HG03520 (cell line): ENCODE measurements at regions not wholly inside any gene's neighbourhood (a gene's known extent, or its start where the extent isn't known, plus 50 kb on each side); places are given as distances from the start of the nearest gene placed in this dataset.
"Not testable (repeated sequence)": the region's sequence is repeated elsewhere in the genome, so short reads cannot be mapped to it uniquely, and the experiment has no call there.

Experiments used
- ATAC-seq: cut with Tn5 transposase; IDR thresholded peaks from one replicate; pipeline ENCODE4 v1.9.1; 2021; ENCODE audit warnings: mild to moderate bottlenecking, moderate library complexity; ENCODE audit not compliant: unreplicated experiment

DNA sequence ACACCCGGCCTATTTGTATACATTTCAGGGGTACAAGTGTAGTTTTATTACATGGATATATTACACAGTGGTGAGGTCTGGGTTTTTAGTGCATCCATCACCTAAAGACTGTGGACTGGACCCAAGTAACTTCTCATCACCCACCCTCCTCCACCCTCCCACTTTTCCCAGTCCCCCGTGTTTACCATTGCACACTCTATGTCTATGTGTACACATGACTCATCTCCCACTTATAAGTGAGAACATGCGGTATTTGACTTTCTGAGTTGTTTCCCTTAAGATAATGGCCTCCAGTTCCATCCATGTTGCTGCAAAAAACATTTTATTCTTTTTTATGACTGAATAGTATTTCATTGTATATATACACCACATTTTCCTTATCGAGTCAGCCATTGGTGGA is 98.9 kb upstream of the WAC start:
- no peak for ATAC-seq

DNA sequence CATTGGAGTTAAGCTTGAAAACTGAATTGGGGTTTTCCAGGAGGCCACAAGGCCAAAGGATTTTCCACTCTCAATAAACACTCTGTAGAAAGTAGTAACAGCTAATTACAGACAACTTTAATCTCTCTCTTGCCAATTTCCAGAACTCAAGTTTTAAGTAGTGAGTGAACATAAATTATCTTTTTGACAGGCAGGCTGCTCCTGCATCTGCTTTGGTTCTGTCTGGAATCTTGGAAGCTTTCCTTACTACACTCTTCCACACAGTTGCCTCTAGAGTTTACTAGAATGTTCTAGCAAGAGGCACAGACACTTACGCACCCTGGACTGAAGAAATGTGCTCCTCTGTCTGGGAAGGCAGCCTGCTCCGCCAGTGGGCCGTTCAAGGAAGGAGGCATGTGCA is 90.5 kb upstream of the WAC start:
- no peak for ATAC-seq

DNA sequence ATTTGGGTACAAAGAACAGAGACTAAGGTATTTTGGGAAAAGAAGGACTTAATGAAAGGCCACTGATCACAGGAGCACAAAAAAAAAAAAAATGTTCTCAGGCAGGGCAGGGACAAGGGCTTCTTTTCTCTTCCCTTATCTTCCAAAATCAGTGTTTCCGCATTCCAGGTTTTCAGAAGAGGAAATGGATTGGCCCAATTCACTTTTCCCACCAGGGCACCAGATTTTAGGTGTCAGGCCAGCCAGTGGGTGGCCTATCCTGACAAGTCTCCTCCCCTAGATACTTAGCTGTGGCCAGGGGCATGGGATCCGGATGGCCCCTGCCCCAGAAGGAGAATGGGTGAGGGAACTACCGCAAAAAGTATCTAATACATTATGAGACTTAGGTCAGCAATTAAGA is 88.9 kb upstream of the WAC start:
- no peak for ATAC-seq

DNA sequence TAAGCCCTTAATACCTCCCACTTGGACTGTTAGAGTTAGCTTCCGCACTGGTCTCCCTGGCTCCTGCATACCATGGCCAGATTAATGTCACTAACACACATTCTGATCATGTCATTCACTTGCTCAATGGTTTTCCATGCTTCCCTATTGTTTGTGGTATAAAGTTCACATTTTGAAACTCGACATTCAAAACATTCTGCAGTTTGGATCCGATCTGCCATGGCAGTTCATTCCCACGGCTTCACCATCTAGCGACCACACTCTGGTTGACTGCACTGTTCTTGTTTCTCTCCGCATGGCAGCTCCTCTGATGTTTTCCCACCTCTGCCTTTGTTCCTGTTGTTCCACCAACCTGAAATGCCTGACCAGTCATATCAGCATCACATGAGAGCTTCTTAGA is 87.4 kb upstream of the WAC start:
- no peak for ATAC-seq

DNA sequence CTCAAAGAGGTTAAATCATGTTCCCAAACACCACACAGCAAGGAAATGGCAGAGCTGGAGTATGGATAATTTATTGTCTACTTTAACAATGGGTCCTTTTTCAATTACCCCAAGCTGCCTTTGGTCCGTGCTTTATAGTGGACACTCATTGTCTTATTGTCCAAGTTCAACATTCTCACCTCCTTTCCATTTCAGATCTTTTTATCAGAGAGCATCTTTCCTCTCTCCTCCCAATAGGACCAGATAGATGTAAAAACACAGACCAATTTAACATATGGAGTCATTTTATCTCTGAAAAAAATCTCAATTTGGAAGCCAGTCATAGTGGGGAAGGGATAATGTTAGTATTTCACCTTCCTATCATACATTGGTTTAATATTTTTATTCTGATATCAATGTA is 83.5 kb upstream of the WAC start:
- no peak for ATAC-seq

DNA sequence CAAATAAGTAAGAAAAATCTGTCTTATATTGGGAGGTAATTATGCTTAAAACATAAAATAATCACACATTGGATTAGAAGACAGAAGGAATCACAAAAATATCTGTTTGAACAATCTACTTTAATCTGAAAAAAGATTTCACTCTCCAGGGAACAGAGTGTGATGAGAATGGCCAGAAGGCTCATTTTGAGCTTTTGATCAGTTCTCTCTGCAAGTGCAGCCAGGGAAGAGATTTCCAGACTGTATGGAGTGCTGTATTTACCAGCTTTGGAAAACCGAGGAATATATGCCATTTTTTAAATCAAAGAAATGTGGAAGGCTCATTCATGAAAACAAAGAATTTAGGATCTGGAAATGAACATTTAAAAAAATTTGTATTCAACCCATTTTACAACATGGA is 83.0 kb upstream of the WAC start:
- ATAC-seq, result no peak

DNA sequence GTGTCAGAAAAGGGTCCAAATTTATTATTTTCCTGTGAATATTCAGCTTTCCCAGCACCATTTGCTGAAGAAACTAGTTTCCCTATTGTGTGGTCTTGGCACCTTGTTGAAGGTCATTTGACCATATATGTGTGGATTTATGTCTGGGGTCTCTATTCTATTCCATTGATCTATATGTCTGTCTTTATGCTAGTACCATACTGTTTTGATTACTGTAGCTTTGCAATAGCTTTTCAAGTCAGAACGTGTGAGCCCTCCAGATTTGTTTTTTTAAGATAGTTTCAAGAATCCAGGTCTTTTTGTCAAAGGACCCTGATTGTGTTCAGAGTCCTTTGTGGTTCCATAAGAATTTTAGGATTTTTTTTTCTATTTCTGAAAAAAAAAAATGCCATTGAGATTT is 79.0 kb upstream of the WAC start:
- ATAC-seq, result no peak

DNA sequence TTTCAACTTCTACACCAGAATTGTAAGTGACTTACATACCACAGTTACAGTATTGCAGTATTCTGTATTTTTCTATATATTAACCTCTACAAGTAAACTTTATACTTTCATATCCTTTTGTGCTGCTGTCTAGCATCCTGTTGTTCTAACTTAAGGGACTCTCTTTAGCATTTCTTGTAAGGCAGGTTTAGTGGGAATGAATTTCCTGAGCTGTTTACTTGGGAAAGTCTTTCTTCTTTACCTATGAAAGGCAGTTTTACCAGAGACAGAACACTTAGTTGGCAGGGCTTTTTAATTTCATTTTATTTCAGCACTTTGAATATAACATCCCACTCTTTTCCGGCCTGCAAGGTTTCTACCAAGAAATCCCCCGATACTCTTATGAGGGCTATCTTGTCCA is 75.8 kb upstream of the WAC start:
- no peak for ATAC-seq

DNA sequence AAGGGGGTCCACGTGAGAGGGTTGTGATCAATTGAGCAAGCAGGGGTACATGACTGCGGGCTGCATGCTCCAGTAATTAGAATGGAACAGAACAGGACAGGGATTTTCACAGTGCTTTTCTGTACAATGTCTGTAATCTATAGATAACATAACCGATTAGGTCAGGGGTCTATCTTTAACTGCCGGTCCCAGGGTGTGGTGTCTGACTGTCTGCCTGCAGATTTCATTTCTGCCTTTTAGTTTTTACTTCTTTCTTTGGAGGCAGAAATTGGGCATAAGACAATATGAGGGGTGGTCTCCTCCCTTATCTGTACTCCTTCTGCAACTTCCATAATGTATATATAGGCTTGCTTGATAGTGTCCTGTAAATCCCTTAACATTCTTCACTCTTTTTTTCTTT is 75.0 kb upstream of the WAC start:
- ATAC-seq, result not testable (repeated sequence)

DNA sequence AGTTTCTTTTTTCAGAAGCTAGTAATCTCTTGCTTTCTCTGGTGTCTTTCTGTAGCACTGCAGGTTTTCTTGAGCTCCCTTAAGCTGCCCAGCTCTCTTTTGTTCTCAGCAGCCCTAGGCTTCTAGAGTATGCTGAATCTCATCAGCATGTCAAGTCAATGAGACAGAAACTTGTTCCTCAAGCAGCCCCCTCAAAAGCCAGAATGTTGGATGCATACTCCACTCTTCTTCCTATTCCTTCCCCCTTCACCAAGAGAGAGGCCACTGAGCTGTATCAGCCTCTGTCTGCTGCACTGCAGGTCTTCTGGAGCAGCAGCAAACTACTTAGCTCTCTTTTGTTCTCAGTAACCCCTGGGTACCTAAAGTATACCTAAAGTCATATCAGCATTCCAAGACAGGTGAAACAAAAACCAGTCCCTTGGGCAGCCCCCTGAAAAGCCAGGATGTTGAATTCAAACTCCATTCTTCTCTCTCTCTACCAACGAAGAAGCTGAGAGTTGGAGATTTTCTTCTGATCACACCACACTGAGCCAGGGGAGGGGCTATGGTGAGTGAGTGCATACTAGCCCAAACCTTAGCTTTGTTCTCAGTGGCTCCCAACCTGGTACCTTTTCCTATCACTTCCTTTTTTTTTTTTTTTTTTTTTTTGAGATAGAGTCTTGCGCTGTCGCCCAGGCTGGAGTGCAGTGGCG is 73.3 kb upstream of the WAC start:
- no peak for ATAC-seq

DNA sequence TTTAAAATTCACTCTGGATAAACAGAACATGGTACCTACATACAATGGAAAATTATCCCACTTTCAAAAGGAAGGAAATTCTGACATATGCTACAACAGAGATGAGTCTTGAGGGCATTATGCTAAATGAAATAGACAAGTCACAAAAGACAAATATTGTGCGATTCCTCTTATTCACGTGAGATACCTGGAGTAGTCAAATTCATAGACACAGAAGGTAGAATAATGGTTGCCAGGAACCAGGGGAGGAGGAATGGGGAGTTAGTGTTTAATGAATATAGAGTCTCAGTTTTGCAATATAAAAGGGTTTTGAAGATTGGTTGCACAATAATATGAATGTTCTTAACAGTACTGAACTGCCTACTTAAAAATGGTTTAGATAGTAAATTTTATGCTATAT is 69.8 kb upstream of the WAC start:
- ATAC-seq, result no peak

DNA sequence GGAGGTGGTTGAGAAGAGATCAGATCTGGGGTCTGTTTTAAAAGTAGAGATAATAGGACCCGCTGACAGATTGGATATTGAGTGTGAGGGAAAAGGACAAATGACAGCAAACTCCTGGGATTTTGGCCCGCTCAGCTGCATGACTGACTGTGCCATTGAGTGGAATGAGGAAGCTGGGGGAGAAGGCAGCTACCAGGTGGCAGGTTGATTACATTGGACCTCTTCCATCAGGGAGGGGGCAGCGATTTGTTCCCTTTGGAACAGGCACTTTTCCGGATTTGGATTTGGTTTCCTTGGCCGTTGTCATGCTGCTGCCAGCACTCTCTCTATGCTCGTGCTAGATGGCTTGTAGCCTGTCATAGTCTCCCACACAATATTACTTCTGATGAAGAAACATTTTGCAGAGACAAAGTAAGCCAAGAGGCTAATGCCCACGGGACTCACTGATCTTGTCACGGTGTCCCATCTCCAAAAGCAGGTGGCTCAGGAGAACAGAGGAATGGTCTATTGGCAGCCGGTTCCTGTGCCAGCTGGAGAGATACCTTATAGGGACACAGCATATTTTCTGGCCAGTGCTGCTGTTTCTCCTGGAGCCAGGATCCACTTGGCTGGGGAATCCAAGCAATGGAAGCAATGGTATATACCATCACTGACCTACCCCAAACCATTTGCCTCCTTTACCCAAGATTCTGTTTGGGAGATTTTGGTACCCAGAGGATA is 69.1 kb upstream of the WAC start:
- no peak for ATAC-seq

DNA sequence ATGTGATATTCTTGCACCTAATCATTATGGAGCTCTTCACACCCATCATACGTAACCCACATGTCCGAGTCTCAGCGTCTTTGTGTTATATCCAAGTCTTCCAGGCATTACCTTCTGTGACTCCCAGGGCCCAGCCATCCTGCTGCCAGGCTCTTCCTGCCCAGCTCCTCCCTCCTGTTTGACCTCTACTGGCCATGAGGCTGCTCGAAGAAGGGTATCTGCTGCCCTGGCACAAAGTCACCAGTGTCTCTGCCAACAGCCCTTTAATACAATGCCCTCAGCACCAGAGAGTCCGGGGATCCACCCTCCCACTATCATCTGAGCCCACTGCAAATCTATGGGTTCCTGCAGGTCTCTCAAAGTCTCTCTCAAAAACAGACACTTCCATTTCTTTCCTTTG is 65.3 kb upstream of the WAC start:
- ATAC-seq, result no peak

DNA sequence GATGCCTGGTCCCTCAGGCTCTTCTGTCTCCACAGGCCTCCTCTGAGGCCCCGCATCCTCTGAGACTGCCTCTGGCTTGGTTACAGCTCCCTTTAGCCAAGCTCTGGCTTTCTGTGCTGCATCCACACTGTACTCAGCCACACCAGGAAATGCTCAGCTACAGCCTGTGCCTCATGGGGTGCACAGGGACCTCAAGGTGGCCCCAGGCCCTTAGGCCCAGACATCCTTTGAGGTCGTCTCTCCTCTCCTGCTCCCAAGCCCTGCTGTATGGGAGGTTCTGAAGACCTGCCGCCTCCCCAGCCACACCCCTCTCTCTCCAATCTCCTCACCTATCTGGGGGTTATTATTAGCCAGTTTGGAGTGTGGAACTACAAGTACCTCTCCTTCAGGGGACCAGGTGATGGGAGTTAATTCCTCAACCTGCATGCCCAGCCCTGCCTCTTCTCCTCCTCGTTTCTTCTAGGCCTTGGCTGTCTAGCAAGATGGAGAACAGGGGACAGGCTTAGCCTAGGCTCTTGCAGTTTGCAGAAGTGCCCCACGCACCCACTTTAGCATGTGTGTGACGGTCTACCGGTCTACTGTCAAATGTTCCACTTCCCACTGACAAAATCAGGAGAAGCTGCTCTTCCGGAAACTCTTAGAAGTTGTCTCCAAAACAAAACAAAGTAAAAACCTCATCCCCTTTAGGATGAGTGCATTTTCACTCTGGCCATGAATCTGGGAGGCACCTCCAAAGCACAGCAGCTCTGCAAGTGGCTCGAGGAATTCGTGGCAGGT is 64.0 kb upstream of the WAC start:
- no peak for ATAC-seq

DNA sequence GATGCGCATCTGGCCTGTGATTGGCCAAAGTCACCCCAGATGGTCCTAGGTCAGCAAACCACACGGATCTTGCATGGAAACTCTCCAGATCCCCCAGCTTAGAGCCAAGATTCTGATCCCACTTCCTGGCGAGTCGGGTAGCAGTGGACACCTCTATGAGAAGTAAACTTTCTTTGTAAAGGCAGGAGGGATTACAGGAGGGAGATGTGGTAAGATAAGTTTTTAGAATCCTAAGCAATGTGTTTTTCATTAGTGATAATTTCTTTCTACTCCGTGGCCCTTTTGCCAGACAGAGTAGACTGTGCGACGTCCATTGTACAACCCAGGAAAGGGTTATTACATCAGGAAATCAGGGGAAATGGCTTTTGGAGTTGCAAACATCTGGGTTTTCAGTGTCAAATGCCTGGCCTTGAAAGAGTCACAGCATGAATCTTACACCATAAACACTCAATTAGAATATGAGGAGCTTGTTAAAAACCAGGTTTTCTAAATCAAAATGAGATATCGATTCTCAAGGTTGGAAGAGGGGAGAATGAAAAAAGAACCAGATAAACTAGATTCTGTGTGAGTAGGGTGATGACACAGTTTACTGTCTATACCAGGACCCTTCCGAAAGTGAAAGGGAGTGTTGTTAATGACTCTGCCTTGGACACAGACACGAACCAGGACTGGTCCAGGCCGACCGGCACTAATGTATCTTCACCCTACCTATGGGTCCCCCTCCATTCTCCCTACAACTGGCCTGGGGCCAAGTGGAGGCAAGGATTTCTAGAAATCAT is 61.9 kb upstream of the WAC start:
- ATAC-seq, result no peak

DNA sequence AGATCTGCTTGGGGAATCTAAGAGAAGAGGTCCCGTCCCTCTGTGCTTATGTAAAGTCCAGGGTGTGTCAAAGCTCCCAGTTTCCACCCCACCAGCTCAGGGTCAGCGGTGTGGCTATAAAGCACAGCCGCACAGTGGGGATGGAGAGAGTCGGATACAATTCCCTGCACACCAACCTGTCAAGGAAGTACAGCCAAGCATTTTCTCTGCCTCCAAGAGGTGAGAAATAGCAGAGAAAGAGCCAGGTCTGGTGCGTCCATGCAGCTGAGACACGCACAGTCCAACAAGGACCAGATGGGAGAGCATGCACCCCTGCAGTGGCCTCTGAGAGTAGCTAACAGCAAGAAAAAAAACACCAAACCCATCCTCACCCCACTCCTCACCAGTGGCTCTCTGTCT is 61.3 kb upstream of the WAC start:
- no peak for ATAC-seq

DNA sequence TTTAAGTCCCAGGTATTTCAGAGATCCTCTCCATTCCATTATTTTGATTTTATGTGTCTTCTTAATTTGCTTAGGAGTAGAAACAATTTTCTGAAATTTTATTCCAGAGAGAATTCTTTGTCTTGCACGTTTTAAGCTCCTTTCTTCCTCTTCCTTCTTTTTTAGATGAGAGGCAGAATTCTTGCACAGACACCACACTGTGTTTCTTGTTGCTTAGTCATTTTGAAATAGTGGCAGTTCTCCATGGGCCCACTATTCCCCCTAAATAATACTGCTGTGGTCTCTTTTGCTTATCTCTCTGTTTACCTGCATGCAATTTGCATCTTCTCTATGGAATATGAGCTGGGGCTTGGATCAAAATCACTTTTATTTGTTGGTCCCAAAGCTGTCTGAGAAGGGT is 54.3 kb upstream of the WAC start:
- no peak for ATAC-seq

DNA sequence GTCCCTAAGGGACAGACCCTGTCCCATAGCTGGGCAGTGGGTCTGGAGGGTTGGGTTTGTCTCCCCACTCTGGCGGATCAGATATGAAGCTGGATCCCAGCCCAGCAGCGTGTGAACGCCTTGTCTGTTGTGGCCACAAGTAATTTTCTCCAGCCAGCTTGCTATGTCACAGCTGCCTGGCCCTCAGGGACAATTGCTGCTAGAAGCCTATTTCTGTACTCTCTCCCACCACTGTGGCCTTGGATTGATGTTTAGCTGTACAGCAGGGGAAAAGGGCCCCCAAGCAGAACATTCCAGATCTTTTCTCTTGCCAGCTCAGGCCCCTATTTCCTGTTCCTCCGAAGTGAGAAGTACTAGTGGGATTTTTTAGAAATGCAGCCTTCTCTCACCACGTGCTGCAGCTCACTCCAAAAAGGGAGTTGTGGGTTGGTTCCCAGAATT is 53.5 kb upstream of the WAC start:
- no peak for ATAC-seq

DNA sequence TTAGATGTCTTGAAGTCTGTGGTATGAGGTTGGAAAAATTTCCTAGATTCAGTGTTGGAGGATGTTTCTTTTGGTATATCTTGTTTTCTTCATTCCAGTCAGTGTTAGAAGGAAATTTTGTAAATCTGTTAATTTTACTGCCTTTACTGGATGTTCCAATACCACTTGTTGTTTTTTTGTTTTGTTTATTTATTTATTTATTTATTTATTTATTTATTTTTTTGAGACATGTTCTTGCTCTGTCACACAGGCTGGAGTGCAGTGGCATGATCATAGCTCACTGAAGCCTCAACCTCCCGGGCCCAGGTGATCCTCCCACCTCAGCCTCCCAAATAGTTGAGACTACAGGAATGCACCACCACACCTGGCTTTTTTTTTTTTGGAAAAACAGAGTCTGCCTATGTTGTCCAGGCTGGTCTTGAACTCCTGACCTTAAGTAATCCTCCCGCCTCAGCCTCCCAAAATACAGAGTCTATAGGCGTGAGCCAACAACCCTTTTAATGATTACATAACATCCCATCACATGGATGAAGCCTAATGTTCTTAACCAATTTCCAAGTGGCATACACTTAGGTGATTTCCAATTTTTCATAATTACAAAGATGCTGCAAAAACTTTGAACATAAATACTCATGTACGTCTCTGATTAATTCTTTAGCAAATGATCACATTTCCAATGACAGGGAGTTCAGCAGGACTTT is 52.8 kb upstream of the WAC start:
- ATAC-seq, result no peak

DNA sequence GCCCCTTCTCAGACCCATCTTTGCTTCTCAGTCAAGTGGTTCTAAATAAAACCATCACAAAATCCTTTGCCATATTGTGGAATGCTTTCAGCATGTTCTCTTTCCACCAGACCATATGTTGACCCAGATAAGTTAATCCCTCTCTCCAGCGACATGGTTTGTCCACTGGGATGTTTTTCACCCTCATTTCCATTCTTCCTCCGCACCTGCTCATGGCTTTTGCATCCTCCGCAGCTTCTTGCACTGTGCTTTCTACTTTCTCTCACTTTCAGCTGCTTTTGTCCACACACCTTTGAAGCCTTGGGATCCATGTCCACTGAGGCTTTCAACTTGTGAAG is 52.3 kb upstream of the WAC start:
- ATAC-seq, result no peak

DNA sequence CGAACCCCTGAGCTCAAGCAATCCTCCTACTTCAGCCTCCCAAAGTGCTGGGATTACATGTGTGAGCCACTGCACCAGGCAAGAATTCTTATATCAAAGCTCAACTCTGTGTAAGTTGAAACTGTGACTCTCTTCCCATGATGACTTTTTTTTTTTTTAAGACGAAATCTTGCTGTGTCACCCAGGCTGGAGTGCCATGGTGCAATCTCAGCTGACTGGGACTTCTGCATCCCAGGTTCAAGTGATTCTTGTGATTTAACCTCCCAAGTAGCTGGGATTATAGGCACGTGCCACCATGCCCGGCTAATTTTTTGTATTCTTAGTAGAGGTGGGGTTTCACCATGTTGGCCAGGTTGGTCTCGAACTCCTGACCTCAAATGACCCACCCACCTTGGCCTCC is 51.6 kb upstream of the WAC start:
- not testable (repeated sequence) for ATAC-seq
